ENCODE measurements at regions not wholly inside any gene's neighbourhood (a gene's known extent, or its start where the extent isn't known, plus 50 kb on each side); places are given as distances from the start of the nearest gene placed in this dataset.

DNA sequence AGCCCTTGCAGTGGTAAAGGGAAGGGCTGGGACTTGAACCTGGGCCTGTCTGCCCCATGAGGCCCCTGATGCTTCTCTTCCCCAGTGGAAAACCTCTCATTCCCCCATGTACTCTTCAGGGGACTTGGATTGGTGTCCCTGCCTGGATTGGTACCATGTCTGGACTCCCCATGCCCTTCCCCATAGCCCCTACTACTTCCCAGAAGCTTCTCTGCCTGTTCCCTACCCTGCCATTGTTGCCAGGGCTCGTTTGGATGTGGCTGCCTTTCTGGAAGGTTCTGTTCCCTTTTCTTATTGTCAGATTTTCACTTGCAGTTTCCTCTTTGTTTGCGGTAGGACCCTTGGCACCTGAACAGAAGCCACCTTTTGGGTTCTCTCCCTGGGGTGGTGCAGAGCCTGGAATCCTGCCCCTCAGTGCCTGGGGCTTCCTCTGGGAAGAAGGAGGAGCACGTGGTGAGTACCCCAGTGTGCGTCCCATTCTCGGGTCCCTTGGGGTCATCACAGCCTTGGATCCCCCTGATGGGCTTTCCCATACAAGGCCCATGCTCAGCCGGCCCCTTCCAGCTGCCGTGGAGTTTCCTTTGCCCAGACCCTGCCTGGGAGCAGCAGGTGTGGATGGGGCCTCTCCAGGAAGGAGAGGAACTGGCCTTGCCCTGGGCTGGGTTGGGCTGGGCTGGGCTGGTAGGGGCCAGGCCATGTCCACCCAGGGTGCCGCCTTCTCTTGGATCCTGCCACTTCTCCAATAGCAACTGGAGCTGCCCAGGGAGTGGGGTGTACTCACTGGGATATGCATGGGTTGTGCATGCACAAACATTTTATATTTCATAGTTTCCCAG, 281.1 kb downstream of the PTPRU start:
- RAD21 ChIA-PET (ENCODE audit: unreplicated experiment) = no interaction called here
- no peak overlapping the region for H2AFZ ChIP-seq (ENCODE audit: control insufficient read depth, low read depth, low read length)
- H4K20me1 ChIP-seq (ENCODE audit: control insufficient read depth, insufficient read depth) = no peaks in the 10 kb centered on the region
- H3K9ac ChIP-seq (ENCODE audit: control insufficient read depth, insufficient read depth, low read length) = no peak overlapping the region
- CTCF ChIA-PET = no interaction called here
- no peak overlapping the region for H3K4me3 ChIP-seq
- POLR2A ChIA-PET = no interaction called here
- H3K36me3 ChIP-seq (ENCODE audit: control insufficient read depth in 2 of 2, insufficient read depth in 2 of 2, low read length in 1 of 2) = no peaks in the 10 kb centered on the region
- no peaks in the 10 kb centered on the region for H3K4me1 ChIP-seq (ENCODE audit: control insufficient read depth, insufficient read depth, low read length)
- no peaks in the 10 kb centered on the region for H3K9me3 ChIP-seq (replicated peaks; ENCODE audit: control insufficient read depth, insufficient read depth, low read length)
- 5% methylated on average over 8 of the region's 8 CpGs for WGBS (ENCODE audit: insufficient coverage, insufficient replicate concordance, low lambda C conversion rate, missing lambda C conversion rate)
- no peaks in the 10 kb centered on the region for H3K79me2 ChIP-seq (ENCODE audit: control insufficient read depth, insufficient read depth, low read length)
- SMC1A ChIA-PET (ENCODE audit: uncharacterized antibody, unreplicated experiment) = no interaction called here
- intact Hi-C loops (cut with micrococcal nuclease; ENCODE audit: unreplicated experiment) = no loop called here
- no TSS peak for BruUV-seq (replicated peaks)
- in situ Hi-C loops (cut with MboI) = no loop called here
- TF ChIP-seq NR2C1 (IDR thresholded peaks at IDR 0.05) (no peak), ZNF622 (IDR thresholded peaks at IDR 0.05) (no peak), CBX5 (IDR thresholded peaks at IDR 0.05; ENCODE audit: low read depth) (no peak)
- no peak for DNase-seq (ENCODE audit: low read depth, low spot score)
- no peaks in the 10 kb centered on the region for H3K27me3 ChIP-seq (replicated peaks in 1 of 2; ENCODE audit: control insufficient read depth in 2 of 2, insufficient read depth in 2 of 2, low read length in 1 of 2)
- H3K27ac ChIP-seq (ENCODE audit: control insufficient read depth, insufficient read depth) = no peak overlapping the region
- H3K4me2 ChIP-seq (ENCODE audit: control insufficient read depth, insufficient read depth) = no peak overlapping the region
- no peak for FAIRE-seq
- ATAC-seq = no peak

GRCh38 chr1:29516063-29516820, 279.9 kb downstream of the PTPRU start:
- Histone ChIP-seq H3K4me2 (ENCODE audit: control insufficient read depth, insufficient read depth) (no peak overlapping the region), H3K9ac (ENCODE audit: control insufficient read depth, insufficient read depth, low read length) (no peak overlapping the region), H3K4me3 (no peak overlapping the region), H4K20me1 (ENCODE audit: control insufficient read depth, insufficient read depth) (no peaks in the 10 kb centered on the region), H2AFZ (ENCODE audit: control insufficient read depth, low read depth, low read length) (no peak overlapping the region), H3K9me3 (replicated peaks; ENCODE audit: control insufficient read depth, insufficient read depth, low read length) (no peaks in the 10 kb centered on the region), H3K36me3 (ENCODE audit: control insufficient read depth in 2 of 2, insufficient read depth in 2 of 2, low read length in 1 of 2) (no peaks in the 10 kb centered on the region), H3K27ac (ENCODE audit: control insufficient read depth, insufficient read depth) (no peak overlapping the region), H3K4me1 (ENCODE audit: control insufficient read depth, insufficient read depth, low read length) (no peaks in the 10 kb centered on the region), H3K27me3 (replicated peaks in 1 of 2; ENCODE audit: control insufficient read depth in 2 of 2, insufficient read depth in 2 of 2, low read length in 1 of 2) (no peaks in the 10 kb centered on the region), H3K79me2 (ENCODE audit: control insufficient read depth, insufficient read depth, low read length) (no peaks in the 10 kb centered on the region)
- no peak for ATAC-seq
- in situ Hi-C loops (cut with MboI) (no loop called here), intact Hi-C loops (cut with micrococcal nuclease; ENCODE audit: unreplicated experiment) (no loop called here)
- no peak for FAIRE-seq
- ChIA-PET CTCF (no interaction called here), POLR2A (no interaction called here), RAD21 (ENCODE audit: unreplicated experiment) (no interaction called here), SMC1A (ENCODE audit: uncharacterized antibody, unreplicated experiment) (no interaction called here)
- no peak for DNase-seq (ENCODE audit: low read depth, low spot score)
- WGBS (ENCODE audit: insufficient coverage, insufficient replicate concordance, low lambda C conversion rate, missing lambda C conversion rate) = 2% methylated on average over 5 of the region's 5 CpGs
- no TSS peak for BruUV-seq (replicated peaks)
- TF ChIP-seq ETV6 (conservative IDR thresholded peaks at IDR 0.05 in 1 of 2, IDR thresholded peaks at IDR 0.05 in 1 of 2; ENCODE audit: borderline replicate concordance in 1 of 2, low read depth in 1 of 2) = no peak
- TF ChIP-seq NFYB (IDR thresholded peaks at IDR 0.05; ENCODE audit: insufficient read depth, low read depth, low read length) = no peak
- TF ChIP-seq MXI1 (IDR thresholded peaks at IDR 0.05; ENCODE audit: low read depth, low read length) = no peak
- TF ChIP-seq RFX5 (IDR thresholded peaks at IDR 0.05; ENCODE audit: low read depth, low read length) = no peak
- TF ChIP-seq TCF12 (IDR thresholded peaks at IDR 0.05; ENCODE audit: low read depth, low read length) = no peak
- no peak for TF ChIP-seq NFXL1 (IDR thresholded peaks at IDR 0.05; ENCODE audit: borderline replicate concordance)
- TF ChIP-seq RB1 (IDR thresholded peaks at IDR 0.05; ENCODE audit: borderline replicate concordance) = no peak
- TF ChIP-seq SUPT20H (IDR thresholded peaks at IDR 0.05; ENCODE audit: borderline replicate concordance, control insufficient read depth, low read depth, low read length) = no peak
- TF ChIP-seq E2F8 (IDR thresholded peaks at IDR 0.05; ENCODE audit: low read depth, partially characterized antibody) = no peak
- no peak for TF ChIP-seq IRF3 (IDR thresholded peaks at IDR 0.05)
